GM12878 (cell line): ENCODE measurements at regions not wholly inside any gene's neighbourhood (a gene's known extent, or its start where the extent isn't known, plus 50 kb on each side); places are given as distances from the start of the nearest gene placed in this dataset.

ENCODE experiments used
- ATAC-seq: fragments of 200-7000 bp; cut with Tn5 transposase; 3 replicates; pipeline ENCODE4 v1.9.1; 2020; ENCODE audit warnings: mild to moderate bottlenecking, moderate library complexity
- BruUV-seq: library from RNA; stranded (reverse); fragments of 400-500 nt; replicated peaks from 2 replicates; lab custom pipeline; 2021; lab: Mats Ljungman, UMichigan
- CTCF ChIA-PET: fragments of 300-600 bp; sonication (Branson Sonifier 250); formaldehyde crosslinking; extraction: SDS; loops from one replicate; lab custom pipeline; 2021; ENCODE audit warnings: inconsistent platforms; lab: Yijun Ruan, JAX
- POLR2A ChIA-PET: fragments of 350-600 bp; formaldehyde crosslinking; extraction: SDS; loops from one replicate; lab custom pipeline; 2021; ENCODE audit warnings: inconsistent platforms; lab: Charles Lee
- RAD21 ChIA-PET: fragments of 300-600 bp; sonication (Branson Sonifier 250); formaldehyde crosslinking; loops from one replicate; lab custom pipeline; 2023; ENCODE audit warnings: antibody characterized with exemption; ENCODE audit not compliant: unreplicated experiment; lab: Charles Lee
- SMC1A ChIA-PET: fragments of 300-600 bp; sonication (Branson Sonifier 250); formaldehyde crosslinking; loops from one replicate; lab custom pipeline; 2023; ENCODE audit not compliant: unreplicated experiment, uncharacterized antibody; lab: Charles Lee
- DNase-seq: peaks from one replicate; pipeline ENCODE4 v3.0.0-alpha.2; 2011; ENCODE audit warnings: low read depth, low spot score
- FAIRE-seq: peaks from 3 replicates; lab custom pipeline; 2011; peaks lifted over from hg19 to GRCh38; lab: Jason Lieb, UNC
- H2AFZ ChIP-seq: 2 replicates; pipeline ENCODE4 v1.6.0; 2011; ENCODE audit warnings: low read depth, low read length, control low read depth; ENCODE audit not compliant: control insufficient read depth
- H3K27ac ChIP-seq: 2 replicates; pipeline ENCODE4 v1.5.1; 2011; ENCODE audit warnings: control low read depth; ENCODE audit not compliant: control insufficient read depth, insufficient read depth
- H3K27me3 ChIP-seq, 2 experiments: replicated peaks in 1 of 2; 2 replicates each; pipeline versions ENCODE4 v1.6.0 to v1.6.1; 2011; ENCODE audit warnings: low read length in 1 of 2; ENCODE audit not compliant: control insufficient read depth in 2 of 2, insufficient read depth in 2 of 2
- H3K36me3 ChIP-seq, 2 experiments: 2 replicates each; pipeline ENCODE4 v1.5.1; 2011; ENCODE audit warnings: low read length in 1 of 2; ENCODE audit not compliant: control insufficient read depth in 2 of 2, insufficient read depth in 2 of 2
- H3K4me1 ChIP-seq: 2 replicates; pipeline ENCODE4 v1.6.1; 2011; ENCODE audit warnings: mild to moderate bottlenecking, low read length, moderate library complexity, mixed read lengths; ENCODE audit not compliant: control insufficient read depth, insufficient read depth
- H3K4me2 ChIP-seq: 2 replicates; pipeline ENCODE4 v1.6.0; 2011; ENCODE audit warnings: control low read depth; ENCODE audit not compliant: control insufficient read depth, insufficient read depth
- H3K4me3 ChIP-seq: fragments of 200-600 bp; sonication (generic); 2 replicates; pipeline ENCODE4 v1.5.1; 2016
- H3K79me2 ChIP-seq: 2 replicates; pipeline ENCODE4 v1.6.0; 2011; ENCODE audit warnings: low read length; ENCODE audit not compliant: control insufficient read depth, insufficient read depth
- H3K9ac ChIP-seq: 2 replicates; pipeline ENCODE4 v1.8.0; 2011; ENCODE audit warnings: low read length, control low read depth, mixed read lengths; ENCODE audit not compliant: control insufficient read depth, insufficient read depth
- H3K9me3 ChIP-seq: replicated peaks from 3 replicates; pipeline ENCODE4 v1.5.1; 2011; ENCODE audit warnings: mild to moderate bottlenecking, low read length; ENCODE audit not compliant: control insufficient read depth, insufficient read depth
- H4K20me1 ChIP-seq: 2 replicates; pipeline ENCODE4 v1.6.0; 2011; ENCODE audit not compliant: control insufficient read depth, insufficient read depth
- CBFB ChIP-seq: IDR thresholded peaks from 2 replicates; pipeline ENCODE4 v1.6.1; 2016; ENCODE audit warnings: antibody characterized with exemption, low read depth
- NBN ChIP-seq: fragments of 450-650 bp; IDR thresholded peaks from 2 replicates; pipeline ENCODE4 v1.6.1; 2016
- RCOR1 ChIP-seq: conservative IDR thresholded peaks from 2 replicates; pipeline ENCODE4 v1.6.1; 2012; ENCODE audit warnings: low read depth, low read length, improper control_type of control experiment
- USF1 ChIP-seq: IDR thresholded peaks from 2 replicates; pipeline ENCODE4 v1.6.1; 2011; ENCODE audit warnings: borderline replicate concordance, low read depth, mild to moderate bottlenecking, moderate library complexity, mixed read lengths, low read length; ENCODE audit not compliant: insufficient read depth; ENCODE audit errors: extremely low read length
- ZNF24 ChIP-seq: fragments of 450-650 bp; IDR thresholded peaks from 2 replicates; pipeline ENCODE4 v1.6.1; 2017; ENCODE audit warnings: antibody characterized with exemption, mild to moderate bottlenecking
- ZNF622 ChIP-seq: fragments of 450-650 bp; IDR thresholded peaks from 2 replicates; pipeline ENCODE4 v1.6.1; 2017; ENCODE audit warnings: mild to moderate bottlenecking, inconsistent platforms
- ZSCAN29 ChIP-seq: fragments of 450-650 bp; IDR thresholded peaks from 2 replicates; pipeline ENCODE4 v1.6.1; 2017; ENCODE audit warnings: mild to moderate bottlenecking, moderate library complexity
- WGBS: methylation state at CpG from one replicate; pipeline ENCODE4 v1.1.6; 2016; ENCODE audit warnings: low lambda C conversion rate; ENCODE audit not compliant: insufficient replicate concordance, insufficient coverage; ENCODE audit errors: missing lambda C conversion rate; 5-methylcytosine and 5-hydroxymethylcytosine counted together
- in situ Hi-C: fragments of 300-500 bp; cut with MboI; formaldehyde crosslinking; loops from 9 replicates; pipeline ENCODE4 v1.14.3; 2018; ENCODE audit warnings: mixed read lengths
- intact Hi-C: fragments of 100-400 bp; cut with micrococcal nuclease; formaldehyde crosslinking; loops from one replicate; pipeline ENCODE4 v1.14.2; 2022; ENCODE audit not compliant: unreplicated experiment

- no peak for TF ChIP-seq CBFB
- no peak for TF ChIP-seq USF1
- TF ChIP-seq ZNF24: no peak
- TF ChIP-seq ZNF622: no peak
- TF ChIP-seq ZSCAN29: no peak
- TF ChIP-seq NBN: no peak
These were observed 94.5 kb upstream of the BAIAP2L1 start (continued) for GRCh38 chr7:98495200-98495955.

- BruUV-seq: no TSS peak
- ChIA-PET SMC1A (no interaction called here), CTCF (no interaction called here), POLR2A (no interaction called here), RAD21 (no interaction called here)
- WGBS: 54% methylated on average over 21 of the region's 21 CpGs
- H3K27ac ChIP-seq: no peak overlapping the region
- no peak for ATAC-seq
- H4K20me1 ChIP-seq: no peaks in the 10 kb centered on the region
- in situ Hi-C loops (no loop called here), intact Hi-C loops (no loop called here)
- no peak overlapping the region for H3K9ac ChIP-seq
- H3K79me2 ChIP-seq: no peaks in the 10 kb centered on the region
- no peaks in the 10 kb centered on the region for H3K4me1 ChIP-seq
- no peak overlapping the region for H3K4me2 ChIP-seq
- no peaks in the 10 kb centered on the region for H3K27me3 ChIP-seq
- no peak for TF ChIP-seq RCOR1
- H2AFZ ChIP-seq: no peak overlapping the region
- H3K4me3 ChIP-seq: no peak overlapping the region
- no peaks in the 10 kb centered on the region for H3K36me3 ChIP-seq
- no peaks in the 10 kb centered on the region; the same call in 2 of the 3 replicates for H3K9me3 ChIP-seq
- FAIRE-seq: no peak
- DNase-seq: no peak
These were observed 92.3 kb upstream of the BAIAP2L1 start for GRCh38 chr7:98493030-98493778.
